ENCODE measurements at regions not wholly inside any gene's neighbourhood (a gene's known extent, or its start where the extent isn't known, plus 50 kb on each side); places are given as distances from the start of the nearest gene placed in this dataset.
A peak's percentile ranks its signal among the peaks of the same experiment; 100 is the strongest.
"Not testable (repeated sequence)": the region's sequence is repeated elsewhere in the genome, so short reads cannot be mapped to it uniquely, and the experiment has no call there.

GRCh38 chr9:39463696-39464095 is 108.2 kb downstream of the SPATA31A1 start:
- not testable (repeated sequence) for DNase-seq

- peak; percentile 79 for DNase-seq
These were observed 108.8 kb downstream of the SPATA31A1 start for GRCh38 chr9:39464122-39464777.

- not testable (repeated sequence) for DNase-seq
These were observed 119.0 kb downstream of the SPATA31A1 start for GRCh38 chr9:39474499-39474898.

- DNase-seq: not testable (repeated sequence)
These were observed 127.6 kb downstream of the SPATA31A1 start for GRCh38 chr9:39483073-39483472.

GRCh38 chr9:39483880-39484279 is 128.4 kb downstream of the SPATA31A1 start:
- DNase-seq: not testable (repeated sequence)

- not testable (repeated sequence) for DNase-seq
These were observed 128.8 kb downstream of the SPATA31A1 start for GRCh38 chr9:39484292-39484691.

- not testable (repeated sequence) for DNase-seq
These were observed 132.0 kb downstream of the SPATA31A1 start for GRCh38 chr9:39487477-39487876.

GRCh38 chr9:39496248-39496647 is 140.8 kb downstream of the SPATA31A1 start:
- not testable (repeated sequence) for DNase-seq

GRCh38 chr9:39503178-39503577 is 147.7 kb downstream of the SPATA31A1 start:
- DNase-seq: not testable (repeated sequence)

- DNase-seq: not testable (repeated sequence)
These were observed 172.0 kb downstream of the SPATA31A1 start for GRCh38 chr9:39527387-39528029.

- DNase-seq: not testable (repeated sequence)
These were observed 177.1 kb downstream of the SPATA31A1 start for GRCh38 chr9:39532597-39532996.

- DNase-seq: not testable (repeated sequence)
These were observed 177.7 kb downstream of the SPATA31A1 start for GRCh38 chr9:39533001-39533762.

GRCh38 chr9:39533763-39534548 is 178.5 kb downstream of the SPATA31A1 start:
- not testable (repeated sequence) for DNase-seq

GRCh38 chr9:39534897-39535296 is 179.4 kb downstream of the SPATA31A1 start:
- not testable (repeated sequence) for DNase-seq

- DNase-seq: not testable (repeated sequence)
These were observed 186.7 kb downstream of the SPATA31A1 start for GRCh38 chr9:39542157-39542556.

GRCh38 chr9:39545079-39545478 is 189.6 kb downstream of the SPATA31A1 start:
- DNase-seq: not testable (repeated sequence)

- not testable (repeated sequence) for DNase-seq
These were observed 195.1 kb downstream of the SPATA31A1 start for GRCh38 chr9:39550573-39550972.

- not testable (repeated sequence) for DNase-seq
These were observed 196.1 kb downstream of the SPATA31A1 start for GRCh38 chr9:39551544-39551943.

GRCh38 chr9:39552242-39552881 is 196.9 kb downstream of the SPATA31A1 start:
- DNase-seq: not testable (repeated sequence)

GRCh38 chr9:39554352-39554751 is 198.9 kb downstream of the SPATA31A1 start:
- DNase-seq: not testable (repeated sequence)

GRCh38 chr9:39559384-39559783 is 203.9 kb downstream of the SPATA31A1 start:
- not testable (repeated sequence) for DNase-seq

- not testable (repeated sequence) for DNase-seq
These were observed 211.3 kb downstream of the SPATA31A1 start for GRCh38 chr9:39566782-39567181.
